SK-N-SH (cell line): ENCODE measurements at regions not wholly inside any gene's neighbourhood (a gene's known extent, or its start where the extent isn't known, plus 50 kb on each side); places are given as distances from the start of the nearest gene placed in this dataset.
"Not testable (repeated sequence)": the region's sequence is repeated elsewhere in the genome, so short reads cannot be mapped to it uniquely, and the experiment has no call there.

Source experiments
- CTCF ChIA-PET: fragments of 300-600, 350-600 bp; formaldehyde crosslinking; extraction: SDS; loops from one replicate; lab custom pipeline; 2021; lab: Yijun Ruan, JAX
- POLR2A ChIA-PET: fragments of 350-600 bp; sonication (Branson Sonifier 250); formaldehyde crosslinking; extraction: SDS; loops from one replicate; lab custom pipeline; 2020; ENCODE audit warnings: antibody characterized with exemption, inconsistent platforms; lab: Yijun Ruan, JAX
- DNase-seq: peaks from one replicate; pipeline ENCODE4 v3.0.0; 2012
- H2AFZ ChIP-seq: fragments of 200-600 bp; sonication (generic); 2 replicates; pipeline ENCODE4 v1.8.1; 2016; ENCODE audit warnings: antibody characterized with exemption, mild to moderate bottlenecking, low read depth
- H3F3A ChIP-seq: fragments of 200-600 bp; sonication (generic); replicated peaks from 2 replicates; pipeline ENCODE3; 2016; ENCODE audit warnings: antibody characterized with exemption, mild to moderate bottlenecking; ENCODE audit not compliant: insufficient read depth
- H3K27ac ChIP-seq, 2 experiments: fragments of 200-500 bp in 1 of 2; fragments of 200-600 bp in 1 of 2; sonication (Bioruptor generic) in 1 of 2; sonication (generic), shearing (Covaris generic) in 1 of 2; 2 replicates each; pipeline versions ENCODE4 v1.5.1 to v1.6.1; 2014 to 2016; ENCODE audit warnings: low read depth in 2 of 2, inconsistent platforms in 1 of 2, low read length in 1 of 2, mild to moderate bottlenecking in 1 of 2, mixed read lengths in 1 of 2
- H3K27me3 ChIP-seq: fragments of 200-600 bp; sonication (generic), shearing (Covaris generic); 2 replicates; pipeline ENCODE4 v1.6.1; 2016; ENCODE audit warnings: mixed run types; ENCODE audit not compliant: insufficient read depth
- H3K36me3 ChIP-seq, 2 experiments: fragments of 200-500 bp in 1 of 2; fragments of 200-600 bp in 1 of 2; sonication (Bioruptor generic) in 1 of 2; sonication (generic) in 1 of 2; replicated peaks in 1 of 2; 2 replicates each; pipeline versions ENCODE3 to v1.5.1; 2014 to 2016; ENCODE audit warnings: low read length in 1 of 2, mild to moderate bottlenecking in 1 of 2; ENCODE audit not compliant: insufficient read depth in 2 of 2, control insufficient read depth in 1 of 2
- H3K4me1 ChIP-seq, 2 experiments: fragments of 200-500 bp in 1 of 2; fragments of 200-600 bp in 1 of 2; sonication (Bioruptor generic) in 1 of 2; sonication (generic), shearing (Covaris generic) in 1 of 2; 2 replicates each; pipeline versions ENCODE4 v1.5.1 to v1.6.1; 2014 to 2016; ENCODE audit warnings: low read depth in 1 of 2, low read length in 1 of 2, mixed run types in 1 of 2; ENCODE audit not compliant: insufficient read depth in 2 of 2, control insufficient read depth in 1 of 2
- H3K4me2 ChIP-seq: fragments of 200-600 bp; sonication (generic), shearing (Covaris generic); 2 replicates; pipeline ENCODE4 v1.6.1; 2017; ENCODE audit warnings: mixed run types
- H3K4me3 ChIP-seq, 2 experiments: fragments of 200-500 bp in 1 of 2; fragments of 200-600 bp in 1 of 2; sonication (Bioruptor generic) in 1 of 2; sonication (generic), shearing (Covaris generic) in 1 of 2; 2 replicates each; pipeline versions ENCODE4 v1.5.1 to v1.8.1; 2014 to 2016; ENCODE audit warnings: low read depth in 2 of 2, inconsistent platforms in 1 of 2, low read length in 1 of 2, mild to moderate bottlenecking in 1 of 2, mixed read lengths in 1 of 2, moderate library complexity in 1 of 2
- H3K79me2 ChIP-seq: fragments of 200-600 bp; sonication (generic); 2 replicates; pipeline ENCODE4 v1.8.1; 2017; ENCODE audit warnings: mild to moderate bottlenecking; ENCODE audit not compliant: insufficient read depth
- H3K9ac ChIP-seq: fragments of 200-600 bp; sonication (generic); 2 replicates; pipeline ENCODE4 v1.6.1; 2017; ENCODE audit warnings: mixed run types
- H3K9me2 ChIP-seq: fragments of 200-600 bp; sonication (generic); 2 replicates; pipeline ENCODE4 v1.6.1; 2017; ENCODE audit warnings: mixed run types
- H3K9me3 ChIP-seq: fragments of 200-600 bp; sonication (generic); 2 replicates; pipeline ENCODE4 v1.6.1; 2017; ENCODE audit warnings: mixed run types, mild to moderate bottlenecking, moderate library complexity
- H4K20me1 ChIP-seq: fragments of 200-600 bp; sonication (generic); 2 replicates; pipeline ENCODE4 v1.6.1; 2017; ENCODE audit warnings: mild to moderate bottlenecking, mixed run types; ENCODE audit not compliant: insufficient read depth
- WGBS: methylation state at CpG from one replicate; pipeline ENCODE4 v1.1.6; 2017; ENCODE audit warnings: low lambda C conversion rate; 5-methylcytosine and 5-hydroxymethylcytosine counted together

- H3K4me1 ChIP-seq, H3K27me3 ChIP-seq, H2AFZ ChIP-seq, H3K9me2 ChIP-seq, H3K27ac ChIP-seq, H3K4me2 ChIP-seq, H3K4me3 ChIP-seq, H3K36me3 ChIP-seq, DNase-seq, H3F3A ChIP-seq, POLR2A ChIA-PET, H3K9ac ChIP-seq, H3K9me3 ChIP-seq, H3K79me2 ChIP-seq, CTCF ChIA-PET, H4K20me1 ChIP-seq: not testable (repeated sequence)
- WGBS, result no CpG with 5 or more reads among the region's 4 CpGs
Observed at GRCh38 chr1:149284773-149285172, 181.4 kb upstream of the NBPF9 start.

GRCh38 chr1:149285205-149285604 lies 181.9 kb upstream of the NBPF9 start:
- H3K27ac ChIP-seq, H2AFZ ChIP-seq, H3K27me3 ChIP-seq, H3K9me3 ChIP-seq, H3K79me2 ChIP-seq, POLR2A ChIA-PET, H3F3A ChIP-seq, H3K36me3 ChIP-seq, H3K4me1 ChIP-seq, H3K4me2 ChIP-seq, H3K9me2 ChIP-seq, CTCF ChIA-PET, H3K4me3 ChIP-seq, H4K20me1 ChIP-seq, H3K9ac ChIP-seq, DNase-seq: not testable (repeated sequence)
- no CpG with 5 or more reads among the region's 14 CpGs for WGBS

- H3K36me3 ChIP-seq, H3K4me3 ChIP-seq, H3K4me1 ChIP-seq, H3K9me2 ChIP-seq, DNase-seq, H3K4me2 ChIP-seq, H3K27ac ChIP-seq, H4K20me1 ChIP-seq, H3K27me3 ChIP-seq, H3K9ac ChIP-seq, H3F3A ChIP-seq, H2AFZ ChIP-seq, CTCF ChIA-PET, H3K9me3 ChIP-seq, H3K79me2 ChIP-seq, POLR2A ChIA-PET: not testable (repeated sequence)
- WGBS, result no CpG with 5 or more reads among the region's 38 CpGs
Observed at GRCh38 chr1:149285638-149286037, 182.3 kb upstream of the NBPF9 start.

- H2AFZ ChIP-seq, H3K27ac ChIP-seq, H3K9me3 ChIP-seq, H3K9ac ChIP-seq, H3K9me2 ChIP-seq, H3K36me3 ChIP-seq, H3K79me2 ChIP-seq, H3K4me3 ChIP-seq, H3K4me1 ChIP-seq, DNase-seq, H3K27me3 ChIP-seq, H4K20me1 ChIP-seq, POLR2A ChIA-PET, CTCF ChIA-PET, H3K4me2 ChIP-seq, H3F3A ChIP-seq: not testable (repeated sequence)
- WGBS, result 32% methylated on average over 1 of the region's 1 CpG
Observed at GRCh38 chr1:149288580-149288979, 185.2 kb upstream of the NBPF9 start.

- H3K4me3 ChIP-seq, POLR2A ChIA-PET, H3K4me1 ChIP-seq, H3K79me2 ChIP-seq, H3K27ac ChIP-seq, H4K20me1 ChIP-seq, CTCF ChIA-PET, H3F3A ChIP-seq, H3K9ac ChIP-seq, H3K27me3 ChIP-seq, H2AFZ ChIP-seq, H3K4me2 ChIP-seq, H3K9me3 ChIP-seq, H3K36me3 ChIP-seq, H3K9me2 ChIP-seq, DNase-seq: not testable (repeated sequence)
- WGBS, result no CpG with 5 or more reads among the region's 3 CpGs
Observed at GRCh38 chr1:149300478-149301218, 174.2 kb upstream of the NBPF19 start.

- H3K9me2 ChIP-seq, POLR2A ChIA-PET, H3K9me3 ChIP-seq, H2AFZ ChIP-seq, H3K4me2 ChIP-seq, H3K79me2 ChIP-seq, H3K36me3 ChIP-seq, CTCF ChIA-PET, H3F3A ChIP-seq, H3K9ac ChIP-seq, H4K20me1 ChIP-seq, H3K4me3 ChIP-seq, H3K27ac ChIP-seq, DNase-seq, H3K4me1 ChIP-seq, H3K27me3 ChIP-seq: not testable (repeated sequence)
- WGBS, result 64% methylated on average over 3 of the region's 4 CpGs
Observed at GRCh38 chr1:149301282-149301681, 173.6 kb upstream of the NBPF19 start.
